WI38 (cell line): ENCODE measurements at regions not wholly inside any gene's neighbourhood (a gene's known extent, or its start where the extent isn't known, plus 50 kb on each side); places are given as distances from the start of the nearest gene placed in this dataset.

ENCODE experiments used
- H3K4me3 ChIP-seq: 2 replicates; pipeline ENCODE4 v1.5.1; 2011; ENCODE audit warnings: low read depth, mild to moderate bottlenecking, control low read depth, low read length
- TF ChIP-seq, protein P1 (sequence below): IDR thresholded peaks from 2 replicates; pipeline ENCODE4 v1.5.1; 2012; ENCODE audit warnings: low read depth, mild to moderate bottlenecking, control low read depth, low read length

GRCh38 chr22:49259839-49260615, 567.6 kb downstream of the BRD1 start:
- TF ChIP-seq, protein P1, sequence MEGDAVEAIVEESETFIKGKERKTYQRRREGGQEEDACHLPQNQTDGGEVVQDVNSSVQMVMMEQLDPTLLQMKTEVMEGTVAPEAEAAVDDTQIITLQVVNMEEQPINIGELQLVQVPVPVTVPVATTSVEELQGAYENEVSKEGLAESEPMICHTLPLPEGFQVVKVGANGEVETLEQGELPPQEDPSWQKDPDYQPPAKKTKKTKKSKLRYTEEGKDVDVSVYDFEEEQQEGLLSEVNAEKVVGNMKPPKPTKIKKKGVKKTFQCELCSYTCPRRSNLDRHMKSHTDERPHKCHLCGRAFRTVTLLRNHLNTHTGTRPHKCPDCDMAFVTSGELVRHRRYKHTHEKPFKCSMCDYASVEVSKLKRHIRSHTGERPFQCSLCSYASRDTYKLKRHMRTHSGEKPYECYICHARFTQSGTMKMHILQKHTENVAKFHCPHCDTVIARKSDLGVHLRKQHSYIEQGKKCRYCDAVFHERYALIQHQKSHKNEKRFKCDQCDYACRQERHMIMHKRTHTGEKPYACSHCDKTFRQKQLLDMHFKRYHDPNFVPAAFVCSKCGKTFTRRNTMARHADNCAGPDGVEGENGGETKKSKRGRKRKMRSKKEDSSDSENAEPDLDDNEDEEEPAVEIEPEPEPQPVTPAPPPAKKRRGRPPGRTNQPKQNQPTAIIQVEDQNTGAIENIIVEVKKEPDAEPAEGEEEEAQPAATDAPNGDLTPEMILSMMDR: no peak
- no peak overlapping the region for H3K4me3 ChIP-seq

GRCh38 chr22:49258107-49259010, 569.3 kb downstream of the BRD1 start:
- TF ChIP-seq, protein P1: no peak
- H3K4me3 ChIP-seq: no peak overlapping the region

DNA sequence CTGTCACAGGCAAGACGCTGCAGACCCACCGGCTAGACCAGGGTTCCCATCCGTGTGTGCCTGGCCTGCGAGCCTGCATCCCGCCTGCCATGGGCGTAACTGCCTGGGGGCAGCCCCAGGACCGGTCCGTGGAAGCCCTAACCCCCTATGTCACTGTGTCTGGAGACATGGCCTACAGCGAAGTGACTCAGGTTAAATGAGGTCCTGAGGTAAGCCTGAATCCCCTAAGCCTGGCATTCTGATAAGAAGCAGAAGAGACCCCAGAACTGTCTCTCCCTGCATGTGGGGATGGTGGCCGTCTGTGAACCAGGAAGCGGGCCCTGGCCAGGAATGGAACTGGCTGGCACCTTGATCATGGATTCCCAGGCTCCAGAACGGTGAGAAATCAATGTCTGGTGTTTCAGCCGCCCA, 570.1 kb downstream of the BRD1 start:
- H3K4me3 ChIP-seq: no peak overlapping the region
- TF ChIP-seq, protein P1: no peak

GRCh38 chr22:49255741-49256318, 571.8 kb downstream of the BRD1 start:
- TF ChIP-seq, protein P1: no peak
- no peak overlapping the region for H3K4me3 ChIP-seq

DNA sequence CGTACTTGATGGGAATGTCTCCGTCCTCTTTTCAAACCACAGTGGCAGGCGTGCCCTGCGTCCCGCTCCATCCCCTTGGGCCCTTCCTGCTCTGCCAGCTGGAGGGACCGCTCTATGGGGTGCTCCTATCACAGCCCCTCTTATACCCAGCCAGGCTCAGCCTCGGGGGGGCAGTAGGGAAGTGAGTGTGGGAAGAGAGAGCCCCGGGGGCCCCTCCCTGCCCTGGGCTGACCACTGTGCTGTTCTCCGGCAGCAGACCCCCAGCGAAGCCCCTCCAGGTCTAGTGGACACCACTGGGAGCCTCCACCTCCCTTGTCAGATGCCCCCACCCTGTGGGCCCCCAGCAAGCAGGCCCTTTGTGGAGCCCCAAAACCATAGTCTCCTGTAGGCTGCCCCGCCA, 572.5 kb downstream of the BRD1 start:
- H3K4me3 ChIP-seq: no peak overlapping the region
- TF ChIP-seq, protein P1: no peak

GRCh38 chr22:49253656-49254055, 574.0 kb downstream of the BRD1 start:
- TF ChIP-seq, protein P1: no peak
- H3K4me3 ChIP-seq: no peak overlapping the region
